GM21515 (cell line): ENCODE measurements at regions not wholly inside any gene's neighbourhood (a gene's known extent, or its start where the extent isn't known, plus 50 kb on each side); places are given as distances from the start of the nearest gene placed in this dataset.
A peak's percentile ranks its signal among the peaks of the same experiment; 100 is the strongest.
"Not testable (repeated sequence)": the region's sequence is repeated elsewhere in the genome, so short reads cannot be mapped to it uniquely, and the experiment has no call there.

ENCODE experiments used
- ATAC-seq: cut with Tn5 transposase; IDR thresholded peaks from one replicate; pipeline ENCODE4 v1.9.1; 2021; ENCODE audit not compliant: unreplicated experiment

DNA sequence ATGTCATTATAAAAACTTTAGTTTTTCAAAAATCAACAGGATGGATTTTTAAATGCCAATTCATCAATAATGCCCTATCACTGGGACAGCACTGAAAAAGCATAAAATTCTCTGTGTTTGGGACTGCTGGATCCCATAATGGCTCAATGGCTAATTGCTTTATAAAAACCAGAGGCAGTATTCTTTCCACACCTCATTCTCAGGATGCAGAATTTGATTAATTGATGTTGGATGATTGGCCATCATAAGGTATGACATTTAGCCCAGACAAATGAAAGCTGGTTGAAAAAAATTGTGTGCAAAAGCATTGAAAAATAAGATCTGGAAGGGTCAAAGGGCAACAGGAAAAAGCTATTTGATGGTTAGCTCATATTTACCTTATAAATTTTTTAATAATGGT lies 362.2 kb upstream of the SNX7 start:
- no peak for ATAC-seq

DNA sequence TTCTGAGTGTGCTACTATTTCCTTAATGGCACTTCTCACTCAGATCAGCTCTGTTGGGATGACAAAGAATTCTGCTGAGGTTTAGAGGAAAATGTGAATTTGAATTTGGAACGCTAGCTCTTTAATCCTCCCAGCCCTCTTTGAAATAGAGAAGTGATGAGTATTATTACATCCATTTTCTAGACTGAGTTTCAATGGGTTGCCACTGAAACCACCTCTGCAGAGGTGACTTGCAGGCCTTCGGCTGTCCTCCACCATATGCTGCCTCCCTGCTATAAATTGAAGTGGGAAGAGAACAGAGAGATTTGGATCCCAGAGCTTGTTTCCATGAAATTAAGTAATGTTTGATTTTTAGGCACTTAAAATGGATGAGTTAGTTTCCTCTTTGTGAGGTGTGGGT lies 363.2 kb upstream of the SNX7 start:
- ATAC-seq = peak; percentile 70

DNA sequence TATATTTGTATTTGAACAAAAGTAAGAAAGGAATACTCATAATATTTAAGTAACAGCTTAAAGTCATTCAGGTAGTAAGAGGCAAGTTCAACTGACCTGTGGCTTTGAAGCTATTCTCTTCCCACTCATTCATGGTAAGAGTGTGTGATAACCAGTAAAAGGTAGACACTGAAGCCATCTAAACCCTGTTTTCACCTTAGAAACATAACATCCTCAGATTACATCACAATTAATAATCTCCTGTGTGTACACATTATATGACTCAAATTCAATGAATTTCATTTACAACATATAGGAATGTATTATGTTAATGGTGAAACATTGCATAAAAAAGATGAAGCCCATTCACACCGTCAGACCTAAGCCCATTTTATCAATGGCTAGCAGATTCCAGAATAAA lies 364.8 kb upstream of the SNX7 start:
- no peak for ATAC-seq

DNA sequence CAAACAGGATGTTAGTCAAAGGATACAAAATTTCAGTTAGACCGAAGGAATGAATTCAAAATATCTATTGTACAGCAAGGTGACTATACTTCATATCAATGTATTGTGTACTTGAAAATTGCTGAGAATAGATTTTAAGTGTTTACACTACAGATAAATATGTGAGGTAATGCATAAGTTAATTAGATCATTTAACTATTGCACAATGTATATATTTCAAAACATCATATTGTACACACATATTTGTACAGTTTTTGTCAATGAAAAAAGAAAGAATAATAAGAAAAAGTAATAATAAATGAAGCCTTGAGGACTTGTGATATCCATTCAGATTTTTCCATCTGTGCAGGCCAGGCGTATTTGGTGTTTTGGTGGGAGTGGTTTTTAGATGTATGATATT lies 367.4 kb upstream of the SNX7 start:
- ATAC-seq = no peak

DNA sequence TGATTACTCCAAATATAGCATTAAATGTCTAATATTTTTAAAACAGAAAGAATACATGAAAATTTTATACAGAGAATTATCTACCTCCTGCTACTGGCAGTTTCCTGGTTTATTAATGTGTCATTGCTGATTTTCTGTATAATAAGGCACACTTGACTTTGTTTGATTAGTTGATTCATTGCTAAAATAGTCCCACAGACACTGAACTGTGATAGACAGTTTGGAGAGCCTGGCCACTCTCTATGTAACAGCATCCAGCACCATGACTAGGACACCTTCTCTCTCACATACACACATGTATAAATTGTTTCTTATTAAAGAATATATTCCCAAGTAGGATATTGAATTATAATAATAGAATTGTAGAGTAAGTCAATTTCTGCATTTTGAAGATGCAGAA lies 368.5 kb upstream of the SNX7 start:
- no peak for ATAC-seq

DNA sequence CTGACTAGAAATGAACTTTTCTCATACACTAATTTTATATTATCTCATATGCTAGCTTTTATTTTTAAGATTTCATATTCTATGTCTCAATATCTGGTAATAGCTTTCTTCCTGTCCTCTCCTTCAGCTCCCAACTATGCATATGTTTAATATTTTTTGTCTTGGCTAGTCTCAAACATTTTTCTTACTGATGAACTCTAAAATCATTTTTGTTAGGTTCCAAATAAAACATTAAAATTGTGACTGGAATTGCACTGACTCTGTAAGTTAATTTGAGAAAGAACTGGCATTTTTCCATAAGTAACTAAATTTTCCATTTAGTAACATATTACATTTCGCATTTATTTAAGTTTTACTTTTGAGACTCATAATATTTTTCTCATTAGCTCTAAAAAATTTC lies 368.5 kb upstream of the DPYD start:
- no peak for ATAC-seq

DNA sequence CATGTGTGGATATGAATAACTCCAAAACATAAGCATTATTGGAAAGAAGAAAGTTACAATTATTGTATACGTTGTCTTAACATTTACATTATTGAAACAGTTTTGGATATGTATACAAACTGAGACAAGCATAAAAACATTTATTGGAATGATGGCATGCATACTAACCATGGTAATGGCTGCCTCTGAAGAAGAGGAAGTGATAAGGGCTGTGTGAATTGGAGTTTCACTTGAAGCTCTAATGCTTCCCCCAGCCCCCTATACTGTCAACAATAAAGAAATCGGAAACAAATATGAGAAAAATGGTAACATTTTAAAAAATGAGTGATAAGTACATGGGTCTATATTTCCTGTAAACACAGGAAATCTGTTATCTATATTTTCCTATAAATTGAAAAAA lies 367.7 kb upstream of the DPYD start:
- no peak for ATAC-seq

DNA sequence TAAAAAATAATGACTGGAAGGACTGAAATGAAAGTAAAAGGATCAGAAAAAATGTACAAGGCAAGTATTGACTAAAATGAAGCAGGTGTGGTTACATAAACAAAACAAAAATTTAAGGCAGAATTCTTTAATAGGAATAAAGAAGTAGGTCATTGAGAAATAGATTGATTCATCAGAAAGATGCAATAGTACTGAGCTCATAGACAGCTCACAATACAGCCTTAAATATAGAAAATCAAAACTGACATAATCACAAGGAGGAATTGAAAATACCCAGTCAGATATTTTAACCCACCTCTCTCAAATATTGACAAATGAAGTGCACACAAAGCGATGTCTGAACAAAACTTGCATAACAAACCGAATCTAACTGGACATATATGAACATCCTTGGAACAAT lies 366.8 kb upstream of the DPYD start:
- ATAC-seq = no peak

DNA sequence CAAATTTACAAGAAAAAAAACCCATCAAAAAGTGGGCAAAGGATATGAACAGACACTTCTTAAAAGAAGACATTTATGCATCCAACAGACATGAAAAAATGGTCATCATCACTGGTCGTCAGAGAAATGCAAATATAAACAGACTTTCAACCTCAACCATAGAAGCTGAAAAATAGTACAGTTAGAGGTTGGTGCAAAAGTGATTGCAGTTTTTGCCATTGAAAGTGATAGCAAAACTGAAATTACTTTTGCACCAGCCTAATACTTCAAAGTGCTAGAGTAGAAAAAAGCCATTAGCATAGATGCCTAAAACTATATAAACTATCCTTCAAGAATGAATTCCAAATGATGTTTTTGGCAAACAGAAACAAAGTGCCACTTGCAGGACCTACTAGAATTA lies 365.8 kb upstream of the DPYD start:
- ATAC-seq = no peak

DNA sequence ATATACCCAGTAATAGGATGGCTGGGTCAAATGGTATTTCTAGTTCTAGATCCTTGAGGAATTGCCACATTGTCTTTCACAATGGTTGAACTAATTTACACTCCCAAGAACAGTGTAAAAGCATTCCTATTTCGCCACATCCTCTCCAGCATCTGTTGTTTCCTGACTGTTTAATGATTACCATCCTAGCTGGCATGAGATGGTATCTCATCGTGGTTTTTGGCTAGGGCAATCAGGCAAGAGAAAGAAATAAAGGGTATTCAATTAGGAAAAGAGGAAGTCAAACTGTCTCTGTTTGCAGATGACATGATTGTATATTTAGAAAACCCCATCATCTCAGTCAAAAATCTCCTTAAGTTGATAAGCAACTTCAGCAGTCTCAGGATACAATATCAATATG lies 364.5 kb upstream of the DPYD start:
- ATAC-seq = not testable (repeated sequence)

DNA sequence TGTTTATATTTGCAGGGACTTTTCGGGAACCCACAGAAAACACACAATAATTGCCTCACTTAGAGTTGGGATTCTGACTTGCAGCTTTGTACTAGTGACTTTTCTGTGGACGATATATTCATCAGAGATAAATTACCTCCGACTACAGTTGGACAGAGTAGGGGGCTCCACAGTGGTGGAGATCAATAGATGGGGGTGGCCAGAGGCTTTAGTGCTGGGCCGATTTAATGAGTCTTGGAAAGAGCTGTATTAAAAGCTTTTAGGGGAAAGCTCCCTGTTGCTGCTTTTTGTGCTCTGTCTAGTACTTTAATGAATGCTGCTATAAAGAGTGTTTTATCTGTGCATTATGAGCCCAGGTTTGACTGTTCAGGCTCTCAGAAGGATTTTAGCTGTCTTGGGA lies 359.2 kb upstream of the DPYD start:
- no peak for ATAC-seq

DNA sequence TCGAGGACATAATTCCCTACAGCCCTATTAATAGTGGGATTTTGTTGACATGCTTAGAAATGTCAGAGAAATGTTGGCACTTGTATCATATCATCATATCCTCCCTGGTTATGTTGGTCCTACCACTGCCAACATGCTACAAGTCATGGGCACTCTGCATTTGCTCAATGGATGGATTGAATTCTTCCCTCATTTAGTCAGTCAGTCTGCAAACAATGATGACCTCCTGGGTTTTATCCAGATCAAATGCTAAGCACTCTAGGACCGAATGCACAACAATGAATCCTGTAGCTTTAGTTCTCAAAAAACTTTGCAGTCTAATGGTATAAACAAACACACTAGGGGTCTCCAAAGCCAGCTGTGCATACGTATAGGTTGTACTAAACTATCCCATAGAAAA lies 357.2 kb upstream of the DPYD start:
- ATAC-seq = no peak

DNA sequence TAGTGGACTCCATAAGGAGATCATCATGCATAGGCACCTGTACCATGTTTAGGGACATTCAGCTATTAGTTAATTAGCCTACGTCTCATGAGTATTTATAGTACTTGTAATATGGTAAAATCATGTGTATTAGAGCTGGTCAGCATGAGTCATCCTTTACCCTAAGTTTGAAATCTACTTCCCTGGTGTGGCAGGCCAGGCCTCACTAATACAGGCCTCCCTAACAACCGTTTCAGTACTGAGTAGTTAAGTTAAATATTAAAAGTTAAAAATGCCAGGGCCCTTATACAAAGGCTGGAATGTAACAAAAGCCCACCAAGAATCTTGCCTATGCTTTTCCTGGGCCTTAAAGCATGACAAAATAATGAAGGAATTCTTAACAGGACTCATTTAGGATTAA lies 356.3 kb upstream of the DPYD start:
- no peak for ATAC-seq

DNA sequence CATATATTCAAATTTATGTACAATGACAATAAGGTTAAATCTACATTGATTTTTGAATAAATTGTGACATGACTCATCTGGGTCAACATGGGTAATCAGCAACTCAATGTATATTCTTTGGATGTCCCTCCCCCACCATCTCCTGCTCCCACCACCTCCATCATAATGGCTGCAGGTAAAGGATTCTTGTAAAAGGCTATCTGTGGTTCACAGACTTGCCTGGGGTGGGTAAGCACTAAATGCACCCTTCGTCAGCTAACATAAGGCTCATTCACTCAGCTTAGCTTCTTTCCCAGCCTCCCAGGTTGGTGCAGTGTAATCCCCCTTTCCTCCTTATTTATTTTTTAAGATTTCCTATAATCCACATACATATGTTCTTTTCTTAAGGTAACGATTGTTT lies 355.7 kb upstream of the DPYD start:
- ATAC-seq = no peak

DNA sequence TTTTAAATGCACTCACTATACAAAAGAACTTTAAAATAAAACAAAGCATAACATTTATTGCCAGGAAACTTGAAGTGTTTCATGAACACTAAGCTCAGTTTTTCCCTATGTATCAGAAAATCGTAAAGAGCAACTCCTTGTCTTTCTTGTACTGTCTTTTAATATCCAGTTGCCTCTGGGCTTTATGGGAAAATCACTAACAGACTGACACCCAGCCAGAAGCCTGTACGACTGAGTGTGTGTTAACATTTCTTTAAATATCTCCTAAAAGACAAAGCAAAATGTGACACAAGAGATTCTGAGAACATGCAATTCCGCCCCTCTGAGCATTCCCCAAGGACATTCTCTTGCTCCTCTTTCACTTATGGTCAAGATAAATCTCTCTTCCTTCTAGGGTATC lies 347.5 kb upstream of the DPYD start:
- ATAC-seq = no peak

DNA sequence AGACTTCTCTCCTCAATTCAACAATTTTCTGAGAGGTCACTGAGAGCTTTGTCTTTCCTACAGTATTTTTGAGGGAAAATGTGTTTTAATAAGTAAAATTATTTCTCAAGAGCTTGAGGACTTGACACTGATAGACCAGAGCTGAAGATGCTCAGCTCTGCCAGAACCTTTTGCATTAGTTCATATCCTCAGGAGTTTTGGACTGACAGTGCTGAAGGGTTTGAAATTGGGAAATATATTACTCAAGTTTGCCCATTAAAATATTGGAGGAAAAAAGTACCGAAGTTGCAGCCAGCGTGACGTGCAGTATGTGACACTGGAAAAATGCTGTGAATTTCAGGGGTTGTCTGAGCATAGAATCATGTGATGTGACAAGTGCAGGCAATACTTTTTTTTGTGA lies 346.6 kb upstream of the DPYD start:
- ATAC-seq = no peak

DNA sequence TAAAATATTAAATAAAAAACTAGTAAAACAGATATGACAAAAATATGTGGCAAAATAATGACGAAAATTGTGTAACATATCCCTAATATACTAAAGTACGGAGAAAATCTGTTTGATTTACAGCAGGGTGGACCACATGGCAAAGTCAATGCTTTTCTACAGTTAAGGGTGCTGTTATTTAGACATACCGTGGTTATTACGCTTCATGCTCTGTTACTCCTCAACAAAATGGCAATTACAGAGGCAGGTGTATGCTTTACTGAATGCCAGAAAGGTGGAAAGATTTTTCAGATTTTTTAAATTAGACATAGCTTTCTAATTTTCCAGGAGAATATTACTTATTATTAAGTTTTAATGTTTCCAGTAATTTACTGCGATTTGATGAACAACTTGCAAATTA lies 343.9 kb upstream of the DPYD start:
- ATAC-seq = no peak

DNA sequence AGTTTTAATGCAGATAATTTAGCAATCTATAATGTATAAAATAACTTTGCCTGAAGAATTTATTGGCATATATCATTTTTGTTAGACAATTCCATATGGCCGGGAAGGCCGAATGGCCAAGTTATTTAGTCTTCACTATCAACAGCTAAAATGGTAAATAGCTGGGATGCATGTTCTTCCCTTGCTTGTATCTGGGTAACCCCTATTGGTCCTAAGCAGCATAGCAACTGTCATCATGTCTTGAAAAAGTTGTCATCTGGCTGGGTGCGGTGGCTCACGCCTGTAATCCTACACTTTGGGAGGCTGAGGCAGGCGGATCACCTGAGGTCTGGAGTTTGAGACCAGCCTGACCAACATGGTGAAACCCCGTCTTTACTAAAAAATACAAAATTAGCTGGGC lies 340.0 kb upstream of the DPYD start:
- no peak for ATAC-seq

DNA sequence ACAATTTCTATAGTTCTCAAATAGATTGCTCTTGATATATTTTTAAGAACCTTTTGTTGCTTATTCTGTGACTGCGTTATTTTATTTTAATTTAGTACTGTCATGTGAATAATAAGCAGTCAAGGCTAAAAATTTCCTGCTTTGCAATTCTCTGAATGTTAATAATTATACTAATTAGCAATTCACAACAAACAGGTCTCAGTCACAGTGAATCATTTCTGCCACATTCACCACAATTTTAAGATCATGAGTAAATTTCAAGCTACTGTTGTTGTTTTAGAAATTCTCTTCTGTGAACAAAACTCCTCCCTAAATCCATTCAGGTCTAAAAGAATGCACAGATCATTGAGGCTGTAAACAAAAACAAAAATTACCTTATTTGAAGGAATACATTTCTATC lies 339.6 kb upstream of the DPYD start:
- ATAC-seq = no peak

DNA sequence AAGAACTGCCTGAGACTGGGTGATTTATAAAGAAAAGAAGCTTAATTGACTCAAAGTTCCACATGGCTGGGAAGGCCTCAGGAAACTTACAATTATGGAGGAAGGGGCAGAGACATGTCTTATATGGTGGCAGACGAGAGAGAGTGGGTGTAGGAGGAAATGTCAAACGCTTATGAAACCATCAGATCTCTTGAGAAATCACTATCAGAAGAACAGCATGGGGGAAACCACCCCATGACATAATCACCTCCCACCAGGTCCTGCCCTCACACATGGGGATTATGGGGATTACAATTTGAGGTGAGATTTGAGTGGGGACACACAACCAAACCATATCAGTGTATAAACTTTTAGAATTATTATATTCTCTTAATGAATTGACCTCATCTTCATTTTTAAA lies 335.9 kb upstream of the DPYD start:
- no peak for ATAC-seq

DNA sequence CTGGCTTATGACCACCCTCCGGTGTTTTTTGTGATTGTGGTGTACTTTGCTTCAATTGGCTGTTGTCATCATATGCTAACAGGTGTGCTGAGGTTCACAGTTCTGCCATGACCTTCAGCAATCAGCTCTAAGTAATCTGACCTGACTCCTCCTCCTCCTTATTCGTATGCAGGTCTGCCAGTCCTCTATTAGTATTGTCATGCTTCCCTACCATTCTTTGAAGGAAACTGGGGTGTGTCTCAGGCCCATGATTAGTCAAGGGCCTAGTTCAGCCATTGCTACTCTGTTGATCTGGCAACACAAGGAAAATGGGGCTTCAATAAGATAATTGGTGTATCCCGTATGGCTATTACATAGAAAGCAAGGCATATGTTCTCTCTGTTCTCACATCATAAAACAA lies 332.3 kb upstream of the DPYD start:
- no peak for ATAC-seq

DNA sequence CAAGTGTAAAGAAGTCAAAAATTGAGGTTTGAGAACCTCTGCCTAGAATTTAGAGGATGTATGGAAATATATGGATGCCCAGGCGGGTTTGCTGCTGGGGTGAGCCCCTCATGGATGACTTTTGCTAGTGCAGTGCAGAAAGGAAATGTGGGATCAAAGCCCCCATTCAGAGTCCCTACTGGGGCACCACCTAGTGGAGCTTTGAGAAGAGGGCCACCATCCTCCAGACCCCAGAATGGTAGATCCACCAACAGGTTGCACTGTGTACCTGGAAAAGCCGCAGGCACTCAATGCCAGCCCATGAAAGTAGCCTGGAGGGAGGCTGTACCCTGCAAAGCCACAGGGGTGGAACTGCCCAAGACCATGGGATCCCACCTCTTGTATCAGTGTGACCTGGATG lies 330.7 kb upstream of the DPYD start:
- no peak for ATAC-seq

DNA sequence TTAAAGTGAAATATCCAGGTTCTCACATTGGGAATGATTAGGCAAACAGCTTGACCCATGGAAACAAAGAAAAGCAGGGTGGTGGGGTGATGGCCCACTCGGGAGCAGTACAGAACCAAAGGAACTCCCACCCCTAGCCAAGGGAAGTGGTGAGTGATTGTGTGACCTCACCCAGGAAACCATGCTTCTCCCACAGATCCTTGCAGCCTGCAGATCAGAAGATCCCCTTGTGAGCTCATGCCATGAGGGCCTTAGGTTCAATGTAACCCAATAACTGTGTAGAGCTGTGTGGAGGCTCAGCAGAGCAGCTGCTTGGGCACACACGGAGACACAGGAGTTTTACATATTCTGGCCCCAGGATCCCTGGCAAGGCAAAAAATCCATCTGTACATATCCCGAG lies 311.8 kb upstream of the DPYD start:
- ATAC-seq = no peak

DNA sequence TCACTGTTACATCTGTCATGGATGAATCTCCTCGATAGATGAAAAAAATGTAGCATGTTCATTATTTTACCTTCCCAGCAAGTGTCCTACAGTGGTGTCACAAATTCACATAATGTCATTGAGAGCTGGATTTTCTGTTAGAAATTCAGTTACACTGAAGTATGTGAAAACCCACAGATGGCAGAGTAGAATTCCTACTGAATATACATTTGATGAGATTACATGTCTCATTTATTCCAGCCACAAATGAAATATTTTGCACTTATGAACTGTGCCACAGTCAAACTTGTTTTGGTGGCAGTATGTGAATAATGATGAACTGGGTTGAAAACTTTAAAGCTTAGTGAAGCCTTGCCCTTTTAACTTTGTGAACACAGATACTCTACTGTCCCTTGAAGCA lies 301.9 kb upstream of the DPYD start:
- no peak for ATAC-seq
